ENCODE measurements at regions not wholly inside any gene's neighbourhood (a gene's known extent, or its start where the extent isn't known, plus 50 kb on each side); places are given as distances from the start of the nearest gene placed in this dataset.

DNA sequence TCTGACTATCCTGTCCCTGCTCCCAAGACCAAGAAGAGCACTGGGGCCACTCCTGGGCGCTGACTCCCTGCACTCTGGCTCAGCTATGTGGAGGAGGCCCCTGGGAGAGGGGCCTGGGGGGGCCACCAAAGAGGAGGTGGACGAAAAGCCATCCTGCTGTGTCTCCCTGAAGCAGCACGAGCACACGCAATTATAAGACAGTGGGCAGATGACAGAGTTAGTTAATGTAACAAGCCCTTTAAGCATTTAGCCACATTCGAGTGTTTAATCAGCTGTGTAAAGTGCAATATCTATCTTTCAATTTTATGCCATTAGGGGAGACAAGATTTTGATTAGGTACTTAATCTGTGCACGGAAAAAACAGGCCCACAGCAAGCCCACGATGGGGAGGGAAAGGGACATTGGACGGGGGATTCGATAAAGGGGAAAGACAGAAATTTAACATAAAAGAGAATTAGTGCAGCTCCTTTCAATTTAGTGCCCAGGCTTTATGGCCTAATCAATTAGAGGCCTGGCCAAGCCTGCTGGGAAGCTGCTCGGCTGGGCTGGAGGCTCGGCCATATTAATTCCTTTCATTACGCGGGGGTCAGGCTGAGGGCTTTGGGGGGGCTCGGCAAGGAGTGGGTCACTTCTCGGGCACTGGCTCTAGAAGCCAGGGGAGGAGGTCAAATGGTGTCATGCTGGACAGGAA, 286.2 kb downstream of the DHX35 start:
- H3K9me3 ChIP-seq (replicated peaks; ENCODE audit: control insufficient read depth, insufficient read depth, low read length) = no peaks in the 10 kb centered on the region
- no peak for FAIRE-seq
- intact Hi-C loops (cut with micrococcal nuclease) = no loop called here
- ChIA-PET CTCF (interaction anchor here (2.1 kb wide), 1 partner anchor 16 kb away, joined by 8 read pairs; no protein-coding TSS in a partner anchor), POLR2A (no interaction called here)
- H3K36me3 ChIP-seq (ENCODE audit: control insufficient read depth in 2 of 2, extremely low read depth in 1 of 2, insufficient read depth in 2 of 2, low read length in 2 of 2) = no peaks in the 10 kb centered on the region
- no peaks in the 10 kb centered on the region for H4K20me1 ChIP-seq (replicated peaks; ENCODE audit: control insufficient read depth, extremely low read depth, insufficient read depth, low read length)
- dilution Hi-C loops (cut with MboI; ENCODE audit: extremely low pct_ligation_motif_present, low sequenced_read_pairs) = no loop called here
- H3K27ac ChIP-seq (ENCODE audit: insufficient read depth, low read depth, low read length) = no peak overlapping the region
- no TSS peak for BruUV-seq (replicated peaks)
- no peak overlapping the region for H3K4me2 ChIP-seq (ENCODE audit: insufficient read depth, low read length)
- no peaks in the 10 kb centered on the region for H3K4me1 ChIP-seq (ENCODE audit: control insufficient read depth, extremely low read depth, insufficient read depth, low read length)
- H3K9ac ChIP-seq (replicated peaks; ENCODE audit: extremely low read depth, insufficient read depth, low read length) = no peak overlapping the region
- H3K27me3 ChIP-seq (ENCODE audit: control insufficient read depth in 2 of 2, insufficient read depth in 2 of 2, low read length in 2 of 2) = no peaks in the 10 kb centered on the region
- no peak overlapping the region for H2AFZ ChIP-seq (ENCODE audit: low read depth, low read length)
- H3K4me3 ChIP-seq (replicated peaks in 1 of 3; ENCODE audit: insufficient read depth in 1 of 3, low read depth in 1 of 3, low read length in 3 of 3) = no peak overlapping the region
- H3K9me1 ChIP-seq (replicated peaks; ENCODE audit: control insufficient read depth, extremely low read depth, insufficient read depth, low read length) = no peaks in the 10 kb centered on the region
- no peaks in the 10 kb centered on the region for H3K79me2 ChIP-seq (ENCODE audit: control insufficient read depth, insufficient read depth, low read length)
- no peak for DNase-seq (ENCODE audit: low read depth, low spot score)
- TF ChIP-seq GATA2 (IDR thresholded peaks at IDR 0.05; ENCODE audit: insufficient read depth, insufficient read length, low read depth, low read length) (no peak), EZH2 (IDR thresholded peaks at IDR 0.05; ENCODE audit: borderline replicate concordance, low read depth, low read length, severe bottlenecking) (no peak), JUN (IDR thresholded peaks at IDR 0.05; ENCODE audit: borderline replicate concordance, insufficient read depth, insufficient read length, low read depth) (no peak), MYC (IDR thresholded peaks at IDR 0.05; ENCODE audit: low read depth, low read length) (no peak), POLR2A (IDR thresholded peaks at IDR 0.05; ENCODE audit: low read depth, low read length) (no peak), FOS (IDR thresholded peaks at IDR 0.05; ENCODE audit: borderline replicate concordance, insufficient read depth, low read length) (no peak), POLR2AphosphoS5 (IDR thresholded peaks at IDR 0.05; ENCODE audit: insufficient read depth, low read depth, low read length) (no peak)
- TF ChIP-seq, protein P1, sequence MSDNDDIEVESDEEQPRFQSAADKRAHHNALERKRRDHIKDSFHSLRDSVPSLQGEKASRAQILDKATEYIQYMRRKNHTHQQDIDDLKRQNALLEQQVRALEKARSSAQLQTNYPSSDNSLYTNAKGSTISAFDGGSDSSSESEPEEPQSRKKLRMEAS (IDR thresholded peaks at IDR 0.05; ENCODE audit: insufficient read depth, insufficient read length) = no peak
- TF ChIP-seq, protein P2, sequence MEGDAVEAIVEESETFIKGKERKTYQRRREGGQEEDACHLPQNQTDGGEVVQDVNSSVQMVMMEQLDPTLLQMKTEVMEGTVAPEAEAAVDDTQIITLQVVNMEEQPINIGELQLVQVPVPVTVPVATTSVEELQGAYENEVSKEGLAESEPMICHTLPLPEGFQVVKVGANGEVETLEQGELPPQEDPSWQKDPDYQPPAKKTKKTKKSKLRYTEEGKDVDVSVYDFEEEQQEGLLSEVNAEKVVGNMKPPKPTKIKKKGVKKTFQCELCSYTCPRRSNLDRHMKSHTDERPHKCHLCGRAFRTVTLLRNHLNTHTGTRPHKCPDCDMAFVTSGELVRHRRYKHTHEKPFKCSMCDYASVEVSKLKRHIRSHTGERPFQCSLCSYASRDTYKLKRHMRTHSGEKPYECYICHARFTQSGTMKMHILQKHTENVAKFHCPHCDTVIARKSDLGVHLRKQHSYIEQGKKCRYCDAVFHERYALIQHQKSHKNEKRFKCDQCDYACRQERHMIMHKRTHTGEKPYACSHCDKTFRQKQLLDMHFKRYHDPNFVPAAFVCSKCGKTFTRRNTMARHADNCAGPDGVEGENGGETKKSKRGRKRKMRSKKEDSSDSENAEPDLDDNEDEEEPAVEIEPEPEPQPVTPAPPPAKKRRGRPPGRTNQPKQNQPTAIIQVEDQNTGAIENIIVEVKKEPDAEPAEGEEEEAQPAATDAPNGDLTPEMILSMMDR (IDR thresholded peaks at IDR 0.05; ENCODE audit: extremely low read depth in 1 of 2, insufficient read depth in 1 of 2, low read depth in 1 of 2, low read length in 2 of 2) = no peak
